Fibroblast of lung (primary cell): ENCODE measurements at regions not wholly inside any gene's neighbourhood (a gene's known extent, or its start where the extent isn't known, plus 50 kb on each side); places are given as distances from the start of the nearest gene placed in this dataset.

Experiments
- EZH2 ChIP-seq: IDR thresholded peaks from 2 replicates; pipeline ENCODE4 v1.5.1; 2012; ENCODE audit warnings: low read length, control low read depth, mild to moderate bottlenecking; ENCODE audit errors: missing control alignments
- TF ChIP-seq, protein P1 (sequence below), 2 donors: IDR thresholded peaks in 1 of 2; conservative IDR thresholded peaks in 1 of 2; 1 replicate in 1 of 2; 2 replicates in 1 of 2; pipeline ENCODE4 v1.5.1; 2011 to 2012; ENCODE audit warnings: low read length in 2 of 2, control low read depth in 1 of 2, inconsistent platforms in 1 of 2, low read depth in 1 of 2, mild to moderate bottlenecking in 1 of 2

DNA sequence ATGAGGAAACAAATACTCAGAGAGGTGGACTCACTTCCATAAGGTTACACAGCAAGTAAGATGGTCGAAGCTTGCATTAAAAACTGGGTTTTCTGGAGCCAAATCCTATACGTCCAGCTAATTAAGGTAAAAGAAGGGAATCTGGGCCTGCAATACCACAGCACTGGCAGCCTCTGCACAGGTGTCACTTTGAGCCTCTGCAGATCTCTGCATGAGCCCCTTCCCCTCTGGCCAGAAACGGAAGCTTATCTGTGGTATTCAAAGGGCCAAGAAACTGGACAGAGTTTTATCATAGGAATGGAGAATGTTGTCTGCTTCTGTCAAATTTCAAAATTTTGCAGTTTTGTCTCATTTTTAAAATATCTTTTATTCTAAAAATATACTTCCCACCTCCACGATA is 76.1 kb downstream of the OSR1 start:
- TF ChIP-seq EZH2 = no peak
- TF ChIP-seq, protein P1, sequence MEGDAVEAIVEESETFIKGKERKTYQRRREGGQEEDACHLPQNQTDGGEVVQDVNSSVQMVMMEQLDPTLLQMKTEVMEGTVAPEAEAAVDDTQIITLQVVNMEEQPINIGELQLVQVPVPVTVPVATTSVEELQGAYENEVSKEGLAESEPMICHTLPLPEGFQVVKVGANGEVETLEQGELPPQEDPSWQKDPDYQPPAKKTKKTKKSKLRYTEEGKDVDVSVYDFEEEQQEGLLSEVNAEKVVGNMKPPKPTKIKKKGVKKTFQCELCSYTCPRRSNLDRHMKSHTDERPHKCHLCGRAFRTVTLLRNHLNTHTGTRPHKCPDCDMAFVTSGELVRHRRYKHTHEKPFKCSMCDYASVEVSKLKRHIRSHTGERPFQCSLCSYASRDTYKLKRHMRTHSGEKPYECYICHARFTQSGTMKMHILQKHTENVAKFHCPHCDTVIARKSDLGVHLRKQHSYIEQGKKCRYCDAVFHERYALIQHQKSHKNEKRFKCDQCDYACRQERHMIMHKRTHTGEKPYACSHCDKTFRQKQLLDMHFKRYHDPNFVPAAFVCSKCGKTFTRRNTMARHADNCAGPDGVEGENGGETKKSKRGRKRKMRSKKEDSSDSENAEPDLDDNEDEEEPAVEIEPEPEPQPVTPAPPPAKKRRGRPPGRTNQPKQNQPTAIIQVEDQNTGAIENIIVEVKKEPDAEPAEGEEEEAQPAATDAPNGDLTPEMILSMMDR (conservative IDR thresholded peaks at IDR 0.05 in 1 of 2, IDR thresholded peaks at IDR 0.05 in 1 of 2; ENCODE audit: low read depth in 1 of 2, low read length in 2 of 2) = no peak
